ENCODE measurements at regions not wholly inside any gene's neighbourhood (a gene's known extent, or its start where the extent isn't known, plus 50 kb on each side); places are given as distances from the start of the nearest gene placed in this dataset.

GRCh38 chr3:78398401-78398800, 1358.5 kb downstream of the ROBO2 start:
- intact Hi-C loops (cut with DNase I), result no loop called here
- H3K27ac ChIP-seq, result no peak overlapping the region
- DNase-seq, result no peak
- 73 to 79% (median 76%) methylated on average over 2 of the region's 2 CpGs for WGBS, 4 donors
- no peaks in the 10 kb centered on the region for H3K36me3 ChIP-seq (replicated peaks in 1 of 2)
- no peak for TF ChIP-seq POLR2A (IDR thresholded peaks at IDR 0.05)
- TF ChIP-seq CTCF (IDR thresholded peaks at IDR 0.05), result no peak
- no peaks in the 10 kb centered on the region for H3K9me3 ChIP-seq (replicated peaks in 1 of 3)
- H3K4me1 ChIP-seq (replicated peaks in 1 of 2), result no peaks in the 10 kb centered on the region
- H3K4me3 ChIP-seq, result no peak overlapping the region
- H3K27me3 ChIP-seq, result no peaks in the 10 kb centered on the region

- H3K27ac ChIP-seq, result no peak overlapping the region
- H3K9me3 ChIP-seq (replicated peaks in 1 of 3), result no peaks in the 10 kb centered on the region
- no peaks in the 10 kb centered on the region for H3K4me1 ChIP-seq (replicated peaks in 1 of 2)
- no peaks in the 10 kb centered on the region for H3K27me3 ChIP-seq
- WGBS, 4 donors, result 65 to 82% (median 78%) methylated on average over 1 of the region's 1 CpG
- TF ChIP-seq CTCF (IDR thresholded peaks at IDR 0.05) (no peak), POLR2A (IDR thresholded peaks at IDR 0.05) (no peak)
- H3K4me3 ChIP-seq, result no peak overlapping the region
- intact Hi-C loops (cut with DNase I), result no loop called here
- DNase-seq, result no peak
- no peaks in the 10 kb centered on the region for H3K36me3 ChIP-seq (replicated peaks in 1 of 2)
Observed at GRCh38 chr3:78402720-78403119, 1362.8 kb downstream of the ROBO2 start.

- intact Hi-C loops (cut with DNase I), result no loop called here
- Histone ChIP-seq H3K27me3 (no peaks in the 10 kb centered on the region), H3K36me3 (replicated peaks in 1 of 2) (no peaks in the 10 kb centered on the region), H3K9me3 (replicated peaks in 1 of 3) (no peaks in the 10 kb centered on the region), H3K4me1 (replicated peaks in 1 of 2) (no peaks in the 10 kb centered on the region), H3K27ac (no peak overlapping the region), H3K4me3 (no peak overlapping the region)
- TF ChIP-seq POLR2A (IDR thresholded peaks at IDR 0.05), result no peak
- TF ChIP-seq CTCF (IDR thresholded peaks at IDR 0.05), result no peak
- WGBS, 4 donors, result 56 to 60% (median 58%) methylated on average over 3 of the region's 3 CpGs
- no peak for DNase-seq
Observed at GRCh38 chr3:78405745-78406144, 1362.1 kb downstream of the ROBO1 start.

- TF ChIP-seq POLR2A (IDR thresholded peaks at IDR 0.05) (no peak), CTCF (IDR thresholded peaks at IDR 0.05) (no peak)
- intact Hi-C loops (cut with DNase I), result no loop called here
- H3K36me3 ChIP-seq (replicated peaks in 1 of 2), result no peaks in the 10 kb centered on the region
Observed at GRCh38 chr3:78406396-78406795, 1361.4 kb downstream of the ROBO1 start.

More at GRCh38 chr3:78406396-78406795, 1361.4 kb downstream of the ROBO1 start:
- 90 to 96% (median 91%) methylated on average over 2 of the region's 2 CpGs for WGBS, 4 donors
- no peak overlapping the region for H3K4me3 ChIP-seq
- H3K4me1 ChIP-seq (replicated peaks in 1 of 2), result no peaks in the 10 kb centered on the region
- no peaks in the 10 kb centered on the region for H3K27me3 ChIP-seq
- no peaks in the 10 kb centered on the region for H3K9me3 ChIP-seq (replicated peaks in 1 of 3)
- DNase-seq, result no peak
- H3K27ac ChIP-seq, result no peak overlapping the region

Data from adrenal gland (tissue), 9 donors.